CD4-positive, alpha-beta T cell treated with Interferon alpha-2 for 1 hour (primary cell): ENCODE measurements at regions not wholly inside any gene's neighbourhood (a gene's known extent, or its start where the extent isn't known, plus 50 kb on each side); places are given as distances from the start of the nearest gene placed in this dataset.

Experiments used
- DNase-seq, 2 donors: peaks; one replicate each; pipeline ENCODE4 v3.0.0-alpha.2; 2020 to 2022

- DNase-seq = no peak
Measured at GRCh38 chr1:119308806-119309205, 59.8 kb upstream of the HAO2 start.

- DNase-seq = no peak
Measured at GRCh38 chr1:119310301-119310700, 58.3 kb upstream of the HAO2 start.

- no peak for DNase-seq
Measured at GRCh38 chr1:119312500-119312899, 56.1 kb upstream of the HAO2 start.

- no peak for DNase-seq
Measured at GRCh38 chr1:119314001-119314796, 54.4 kb upstream of the HAO2 start.

- no peak for DNase-seq
Measured at GRCh38 chr1:119316870-119317416, 51.6 kb upstream of the HAO2 start.

GRCh38 chr1:119318466-119319309 is 49.9 kb upstream of the HAO2 start:
- no peak for DNase-seq
